HFF-Myc (cell line): ENCODE measurements at regions not wholly inside any gene's neighbourhood (a gene's known extent, or its start where the extent isn't known, plus 50 kb on each side); places are given as distances from the start of the nearest gene placed in this dataset.

Source experiments
- DNase-seq: peaks from one replicate; pipeline ENCODE4 v3.0.0-alpha.2; 2011; ENCODE audit warnings: low read depth; ENCODE audit errors: extremely low read depth
- H3K4me3 ChIP-seq: replicated peaks from 2 replicates; pipeline ENCODE4 v1.5.1; 2011; ENCODE audit warnings: low read depth, mild to moderate bottlenecking, control low read depth, low read length
- CTCF ChIP-seq: IDR thresholded peaks from 2 replicates; pipeline ENCODE4 v1.5.1; 2012; ENCODE audit warnings: mild to moderate bottlenecking, low read depth, low read length, control low read depth; ENCODE audit errors: missing control alignments

- DNase-seq = no peak
- TF ChIP-seq CTCF = no peak
- H3K4me3 ChIP-seq = no peak overlapping the region
Observed at GRCh38 chr12:79534029-79534867, 156.5 kb downstream of the PAWR start.

- TF ChIP-seq CTCF = no peak
- H3K4me3 ChIP-seq = no peak overlapping the region
- no peak for DNase-seq
Observed at GRCh38 chr12:79532907-79533288, 157.9 kb downstream of the PAWR start.

- no peak for TF ChIP-seq CTCF
- DNase-seq = no peak
- no peak overlapping the region for H3K4me3 ChIP-seq
Observed at GRCh38 chr12:79531518-79531917, 159.2 kb downstream of the PAWR start.

- no peak overlapping the region for H3K4me3 ChIP-seq
- DNase-seq = no peak
- no peak for TF ChIP-seq CTCF
Observed at GRCh38 chr12:79527473-79527872, 163.3 kb downstream of the PAWR start.

- no peak for DNase-seq
- no peak for TF ChIP-seq CTCF
- no peak overlapping the region for H3K4me3 ChIP-seq
Observed at GRCh38 chr12:79525357-79525756, 165.4 kb downstream of the PAWR start.

GRCh38 chr12:79524507-79525148 is 166.1 kb downstream of the PAWR start:
- TF ChIP-seq CTCF = no peak
- DNase-seq = no peak
- no peak overlapping the region for H3K4me3 ChIP-seq
